HEK293 (cell line): ENCODE measurements at regions not wholly inside any gene's neighbourhood (a gene's known extent, or its start where the extent isn't known, plus 50 kb on each side); places are given as distances from the start of the nearest gene placed in this dataset.

Experiments used
- CTCF ChIA-PET: fragments of 350-600 bp; formaldehyde crosslinking; extraction: SDS; loops from one replicate; lab custom pipeline; 2021; ENCODE audit warnings: antibody characterized with exemption; lab: Yijun Ruan, JAX
- POLR2A ChIA-PET: fragments of 300-600 bp; formaldehyde crosslinking; extraction: SDS; loops from one replicate; lab custom pipeline; 2020; ENCODE audit warnings: antibody characterized with exemption, inconsistent platforms; lab: Yijun Ruan, JAX
- H3K27ac ChIP-seq: fragments of 200-500 bp; sonication (Bioruptor generic); 2 replicates; pipeline ENCODE4 v1.5.1; 2014; ENCODE audit warnings: low read depth, low read length, control low read depth, inconsistent platforms; ENCODE audit errors: extremely low read depth
- H3K36me3 ChIP-seq, 2 experiments: fragments of 200-500 bp in 1 of 2; sonication (Bioruptor generic) in 1 of 2; 1 replicate in 1 of 2; 2 replicates in 1 of 2; pipeline ENCODE4 v1.5.1; 2014 to 2017; ENCODE audit warnings: inconsistent platforms in 2 of 2, low read length in 2 of 2; ENCODE audit not compliant: control insufficient read depth in 2 of 2, insufficient read depth in 1 of 2
- H3K4me1 ChIP-seq: fragments of 200-500 bp; sonication (Bioruptor generic); 2 replicates; pipeline ENCODE4 v1.5.1; 2014; ENCODE audit warnings: mild to moderate bottlenecking, low read length, inconsistent platforms; ENCODE audit not compliant: control insufficient read depth, insufficient read depth
- H3K4me3 ChIP-seq: 2 replicates; pipeline ENCODE4 v1.5.1; 2011; ENCODE audit warnings: low read depth, mild to moderate bottlenecking, control low read depth, low read length, moderate library complexity
- H3K9me3 ChIP-seq: fragments of 200-500 bp; sonication (Bioruptor generic); 2 replicates; pipeline ENCODE4 v1.5.1; 2014; ENCODE audit warnings: low read depth, low read length, inconsistent platforms; ENCODE audit not compliant: control insufficient read depth, insufficient read depth
- BCL11A ChIP-seq: fragments of 450-650 bp; formaldehyde crosslinking; IDR thresholded peaks from 2 replicates; pipeline ENCODE4 v1.5.1; 2016; ENCODE audit warnings: low read depth, missing biosample characterization, missing genetic modification characterization
- HIC1 ChIP-seq: fragments of 450-650 bp; formaldehyde crosslinking; IDR thresholded peaks from 2 replicates; pipeline ENCODE4 v1.5.1; 2016; ENCODE audit warnings: missing biosample characterization, missing genetic modification characterization
- INSM2 ChIP-seq: fragments of 450-650 bp; formaldehyde crosslinking; IDR thresholded peaks from 2 replicates; pipeline ENCODE4 v1.5.1; 2016; ENCODE audit warnings: missing biosample characterization, missing genetic modification characterization
- KLF8 ChIP-seq: fragments of 450-650 bp; formaldehyde crosslinking; IDR thresholded peaks from 2 replicates; pipeline ENCODE4 v1.5.1; 2016; ENCODE audit warnings: missing biosample characterization, missing genetic modification characterization
- PRDM4 ChIP-seq: fragments of 450-650 bp; formaldehyde crosslinking; IDR thresholded peaks from 2 replicates; pipeline ENCODE4 v1.5.1; 2017; ENCODE audit warnings: missing biosample characterization, missing genetic modification characterization
- RBAK ChIP-seq: fragments of 450-650 bp; formaldehyde crosslinking; IDR thresholded peaks from 2 replicates; pipeline ENCODE4 v1.5.1; 2016; ENCODE audit warnings: missing biosample characterization, missing genetic modification characterization
- SALL2 ChIP-seq: fragments of 450-650 bp; formaldehyde crosslinking; IDR thresholded peaks from 2 replicates; pipeline ENCODE4 v1.5.0; 2017; ENCODE audit warnings: missing biosample characterization, mild to moderate bottlenecking, missing genetic modification characterization, borderline replicate concordance
- SP7 ChIP-seq: fragments of 450-650 bp; formaldehyde crosslinking; IDR thresholded peaks from 2 replicates; pipeline ENCODE4 v1.5.1; 2016; ENCODE audit warnings: missing biosample characterization, missing genetic modification characterization
- WT1 ChIP-seq: fragments of 450-650 bp; formaldehyde crosslinking; IDR thresholded peaks from 2 replicates; pipeline ENCODE4 v1.5.1; 2016; ENCODE audit warnings: missing biosample characterization, missing genetic modification characterization
- YY1 ChIP-seq: fragments of 450-650 bp; formaldehyde crosslinking; IDR thresholded peaks from 2 replicates; pipeline ENCODE4 v1.5.1; 2018; ENCODE audit warnings: missing biosample characterization, missing genetic modification characterization
- ZBTB48 ChIP-seq: fragments of 450-650 bp; formaldehyde crosslinking; IDR thresholded peaks from 2 replicates; pipeline ENCODE4 v1.5.1; 2016; ENCODE audit warnings: missing biosample characterization, missing genetic modification characterization
- ZFP69B ChIP-seq: fragments of 450-650 bp; formaldehyde crosslinking; IDR thresholded peaks from 2 replicates; pipeline ENCODE4 v1.5.1; 2016; ENCODE audit warnings: missing biosample characterization, missing genetic modification characterization
- ZNF10 ChIP-seq: fragments of 450-650 bp; formaldehyde crosslinking; IDR thresholded peaks from 2 replicates; pipeline ENCODE4 v1.5.1; 2017; ENCODE audit warnings: missing biosample characterization, missing genetic modification characterization
- ZNF292 ChIP-seq: fragments of 450-650 bp; formaldehyde crosslinking; IDR thresholded peaks from 2 replicates; pipeline ENCODE4 v1.5.1; 2016; ENCODE audit warnings: low read depth, missing biosample characterization, missing genetic modification characterization, borderline replicate concordance
- ZNF354C ChIP-seq: fragments of 450-650 bp; formaldehyde crosslinking; IDR thresholded peaks from 2 replicates; pipeline ENCODE4 v1.5.1; 2016; ENCODE audit warnings: missing biosample characterization, missing genetic modification characterization, low read depth, borderline replicate concordance
- ZNF585B ChIP-seq: fragments of 450-650 bp; formaldehyde crosslinking; IDR thresholded peaks from 2 replicates; pipeline ENCODE4 v1.5.1; 2016; ENCODE audit warnings: missing biosample characterization, missing genetic modification characterization
- ZNF645 ChIP-seq: fragments of 450-650 bp; formaldehyde crosslinking; IDR thresholded peaks from 2 replicates; pipeline ENCODE4; 2016; ENCODE audit warnings: missing biosample characterization, missing genetic modification characterization
- ZNF704 ChIP-seq: fragments of 450-650 bp; formaldehyde crosslinking; IDR thresholded peaks from 2 replicates; pipeline ENCODE4 v1.5.1; 2016; ENCODE audit warnings: missing biosample characterization, missing genetic modification characterization
- ZNF776 ChIP-seq: fragments of 450-650 bp; formaldehyde crosslinking; IDR thresholded peaks from 2 replicates; pipeline ENCODE4 v1.5.0; 2017; ENCODE audit warnings: missing biosample characterization, missing genetic modification characterization, borderline replicate concordance
- ZNF792 ChIP-seq: fragments of 450-650 bp; formaldehyde crosslinking; IDR thresholded peaks from 2 replicates; pipeline ENCODE4 v1.5.1; 2016; ENCODE audit warnings: missing biosample characterization, missing genetic modification characterization
- ZNF843 ChIP-seq: fragments of 450-650 bp; formaldehyde crosslinking; IDR thresholded peaks from 2 replicates; pipeline ENCODE4 v1.5.1; 2016; ENCODE audit warnings: missing biosample characterization, missing genetic modification characterization
- ZSCAN16 ChIP-seq: fragments of 450-650 bp; formaldehyde crosslinking; IDR thresholded peaks from 2 replicates; pipeline ENCODE4 v1.5.1; 2016; ENCODE audit warnings: missing biosample characterization, missing genetic modification characterization
- ZSCAN18 ChIP-seq: fragments of 450-650 bp; formaldehyde crosslinking; IDR thresholded peaks from 2 replicates; pipeline ENCODE4 v1.5.1; 2016; ENCODE audit warnings: missing biosample characterization, missing genetic modification characterization

GRCh38 chr2:217279556-217279955 lies 419.7 kb upstream of the TNP1 start (continued):
- TF ChIP-seq ZNF645 (tag by site-specific recombination) (no peak), ZNF843 (tag by site-specific recombination) (no peak)

- Histone ChIP-seq H3K4me1 (no peaks in the 10 kb centered on the region), H3K36me3 (no peaks in the 10 kb centered on the region), H3K4me3 (no peak overlapping the region), H3K9me3 (no peaks in the 10 kb centered on the region), H3K27ac (no peak overlapping the region)
- POLR2A ChIA-PET, result no interaction called here
- CTCF ChIA-PET, result interaction anchor here (1.0 kb wide), 1 partner anchor 581 kb away, joined by 3 read pairs; no protein-coding TSS in a partner anchor
- TF ChIP-seq ZSCAN16 (tag by site-specific recombination) (no peak), ZNF354C (no peak), ZNF792 (no peak), RBAK (no peak), YY1 (tag by site-specific recombination) (no peak), ZNF10 (tag by site-specific recombination) (no peak), ZNF585B (tag by site-specific recombination) (no peak), HIC1 (tag by site-specific recombination) (no peak), ZFP69B (no peak), ZNF776 (no peak), SP7 (tag by site-specific recombination) (no peak), ZSCAN18 (tag by site-specific recombination) (no peak), BCL11A (tag by site-specific recombination) (no peak), ZNF292 (tag by site-specific recombination) (no peak), ZBTB48 (tag by site-specific recombination) (no peak)
These were observed 419.3 kb upstream of the TNP1 start for GRCh38 chr2:217279140-217279539.

- ChIA-PET CTCF (interaction anchor here (0.6 to 0.9 kb wide), 2 partner anchors 36 to 103 kb away, joined by 3 read pairs; no protein-coding TSS in a partner anchor), POLR2A (no interaction called here)
- Histone ChIP-seq H3K27ac (no peak overlapping the region), H3K36me3 (no peaks in the 10 kb centered on the region), H3K9me3 (no peaks in the 10 kb centered on the region), H3K4me3 (no peak overlapping the region), H3K4me1 (no peaks in the 10 kb centered on the region)
- TF ChIP-seq SALL2 (tag by site-specific recombination) (no peak), ZNF704 (tag by site-specific recombination) (no peak), PRDM4 (tag by site-specific recombination) (no peak), INSM2 (tag by site-specific recombination) (no peak), KLF8 (no peak), WT1 (tag by site-specific recombination) (no peak)
These were observed 418.0 kb upstream of the TNP1 start for GRCh38 chr2:217277646-217278398.
